ENCODE measurements at regions not wholly inside any gene's neighbourhood (a gene's known extent, or its start where the extent isn't known, plus 50 kb on each side); places are given as distances from the start of the nearest gene placed in this dataset.
"Not testable (repeated sequence)": the region's sequence is repeated elsewhere in the genome, so short reads cannot be mapped to it uniquely, and the experiment has no call there.

GRCh38 chr1:144040293-144040692 lies 68.5 kb upstream of the FAM72C start:
- DNase-seq (ENCODE audit: insufficient read length); FAIRE-seq: not testable (repeated sequence)

GRCh38 chr1:144034045-144034444 lies 62.3 kb upstream of the FAM72C start:
- DNase-seq (ENCODE audit: insufficient read length); FAIRE-seq: not testable (repeated sequence)

DNA sequence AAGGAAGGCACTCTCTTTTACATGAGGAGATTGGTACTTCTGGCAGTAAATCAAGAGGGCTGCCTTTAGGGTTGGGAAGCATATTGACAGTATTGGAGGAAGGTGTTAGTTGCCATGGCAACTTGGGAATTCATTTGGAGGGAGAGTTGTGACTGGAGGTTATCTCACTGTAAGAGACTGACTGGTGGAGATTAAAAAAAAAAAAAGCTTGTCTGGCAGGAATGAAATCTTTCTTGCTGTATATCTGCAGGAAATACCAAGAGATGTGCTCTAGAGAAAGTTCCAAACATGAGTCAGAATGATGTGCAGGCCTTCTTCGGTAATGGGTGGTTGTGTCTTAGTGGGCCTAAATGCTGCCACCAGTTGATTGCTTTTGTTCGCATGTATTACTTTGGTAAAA lies 59.8 kb upstream of the FAM72C start:
- FAIRE-seq, result not testable (repeated sequence)

DNA sequence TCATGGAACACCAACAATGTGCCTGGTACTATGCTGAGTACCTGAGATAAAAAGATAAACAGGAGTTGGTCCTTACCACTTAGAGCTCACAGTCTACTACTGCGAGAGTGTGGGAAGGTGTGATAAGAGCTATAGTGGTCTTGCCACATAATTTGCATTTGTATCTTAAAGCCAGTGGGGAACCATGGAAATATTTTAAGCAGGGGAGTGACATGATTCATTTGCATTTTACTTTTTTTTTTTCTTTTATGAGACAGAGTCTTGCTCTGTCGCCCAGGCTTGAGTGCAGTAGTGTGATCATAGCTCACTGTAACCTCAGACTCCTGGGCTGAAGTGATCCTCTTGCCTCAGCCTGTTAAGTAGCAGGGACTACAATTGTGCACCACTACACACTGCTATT lies 54.2 kb upstream of the FAM72C start:
- FAIRE-seq; DNase-seq (ENCODE audit: insufficient read length): not testable (repeated sequence)

More for the DNA sequence above, 59.8 kb upstream of the FAM72C start:
- DNase-seq (ENCODE audit: insufficient read length), result not testable (repeated sequence)

DNA sequence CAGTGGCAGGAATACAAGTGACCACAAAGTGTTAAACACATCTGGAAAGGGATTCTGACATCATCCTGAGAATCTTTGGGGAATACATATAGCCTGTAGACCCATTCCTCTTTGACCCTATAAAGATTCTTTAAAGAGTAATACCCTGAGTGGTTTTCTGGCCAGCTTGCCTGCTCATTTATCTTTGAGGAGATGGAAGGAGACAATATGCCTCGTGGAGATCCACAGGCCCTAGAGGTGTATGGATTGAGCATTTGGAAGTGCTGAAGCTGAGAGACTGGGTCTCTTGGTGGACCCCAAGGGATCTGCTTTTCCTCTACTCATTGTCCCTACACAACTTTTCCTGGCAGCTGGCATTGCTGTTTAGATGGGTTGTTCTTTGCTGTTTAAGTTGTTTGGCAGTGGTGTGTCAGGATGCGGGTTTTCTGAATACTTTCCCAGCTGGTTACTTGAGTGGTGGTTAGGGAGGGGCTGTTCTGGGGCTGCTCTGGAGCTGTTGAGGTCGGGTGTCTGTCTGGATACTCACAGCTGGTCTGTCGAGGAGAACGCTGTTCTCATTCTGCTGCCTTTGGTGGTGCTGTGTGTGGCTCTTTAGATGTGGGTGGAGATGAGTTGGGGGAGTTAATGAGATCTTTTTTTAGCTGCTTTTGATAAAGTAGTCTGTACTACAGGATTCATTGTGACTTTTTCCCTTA lies 50.1 kb upstream of the FAM72C start:
- DNase-seq (ENCODE audit: insufficient read length), result not testable (repeated sequence)

More for the DNA sequence above, 50.1 kb upstream of the FAM72C start:
- FAIRE-seq, result not testable (repeated sequence)

Data from GM12892 (cell line).